ENCODE measurements at regions not wholly inside any gene's neighbourhood (a gene's known extent, or its start where the extent isn't known, plus 50 kb on each side); places are given as distances from the start of the nearest gene placed in this dataset.

GRCh38 chr4:123120473-123120872 is 198.1 kb upstream of the NUDT6 start:
- TF ChIP-seq EZH2 (IDR thresholded peaks at IDR 0.05) (no peak), EZH2phosphoT487 (IDR thresholded peaks at IDR 0.05) (no peak)
- TF ChIP-seq, protein P1, sequence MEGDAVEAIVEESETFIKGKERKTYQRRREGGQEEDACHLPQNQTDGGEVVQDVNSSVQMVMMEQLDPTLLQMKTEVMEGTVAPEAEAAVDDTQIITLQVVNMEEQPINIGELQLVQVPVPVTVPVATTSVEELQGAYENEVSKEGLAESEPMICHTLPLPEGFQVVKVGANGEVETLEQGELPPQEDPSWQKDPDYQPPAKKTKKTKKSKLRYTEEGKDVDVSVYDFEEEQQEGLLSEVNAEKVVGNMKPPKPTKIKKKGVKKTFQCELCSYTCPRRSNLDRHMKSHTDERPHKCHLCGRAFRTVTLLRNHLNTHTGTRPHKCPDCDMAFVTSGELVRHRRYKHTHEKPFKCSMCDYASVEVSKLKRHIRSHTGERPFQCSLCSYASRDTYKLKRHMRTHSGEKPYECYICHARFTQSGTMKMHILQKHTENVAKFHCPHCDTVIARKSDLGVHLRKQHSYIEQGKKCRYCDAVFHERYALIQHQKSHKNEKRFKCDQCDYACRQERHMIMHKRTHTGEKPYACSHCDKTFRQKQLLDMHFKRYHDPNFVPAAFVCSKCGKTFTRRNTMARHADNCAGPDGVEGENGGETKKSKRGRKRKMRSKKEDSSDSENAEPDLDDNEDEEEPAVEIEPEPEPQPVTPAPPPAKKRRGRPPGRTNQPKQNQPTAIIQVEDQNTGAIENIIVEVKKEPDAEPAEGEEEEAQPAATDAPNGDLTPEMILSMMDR (IDR thresholded peaks at IDR 0.05), result no peak

Data from neural progenitor cell (in vitro differentiated cells).